IMR-90 (cell line): ENCODE measurements at regions not wholly inside any gene's neighbourhood (a gene's known extent, or its start where the extent isn't known, plus 50 kb on each side); places are given as distances from the start of the nearest gene placed in this dataset.

Experiments
- BHLHE40 ChIP-seq: fragments of 150-350 bp; IDR thresholded peaks from 2 replicates; pipeline ENCODE4 v1.6.1; 2016; ENCODE audit warnings: mild to moderate bottlenecking, low read depth, low read length
- CEBPB ChIP-seq: IDR thresholded peaks from 2 replicates; pipeline ENCODE4 v1.6.1; 2012; ENCODE audit warnings: low read depth, low read length, improper control_type of control experiment
- FOS ChIP-seq: fragments of 150-350 bp; IDR thresholded peaks from 2 replicates; pipeline ENCODE4 v1.6.1; 2016; ENCODE audit warnings: low read depth, low read length
- MXI1 ChIP-seq: IDR thresholded peaks from 2 replicates; pipeline ENCODE4 v1.6.1; 2012; ENCODE audit warnings: low read depth, mild to moderate bottlenecking, low read length, moderate library complexity, borderline replicate concordance
- POLR2A ChIP-seq: IDR thresholded peaks from 2 replicates; pipeline ENCODE4 v1.6.1; 2012; ENCODE audit warnings: mild to moderate bottlenecking, low read depth, low read length
- RAD21 ChIP-seq: IDR thresholded peaks from 2 replicates; pipeline ENCODE4 v1.6.1; 2012; ENCODE audit warnings: low read length, improper control_type of control experiment
- RCOR1 ChIP-seq: IDR thresholded peaks from 2 replicates; pipeline ENCODE4 v1.6.1; 2012; ENCODE audit warnings: mild to moderate bottlenecking, low read length, improper control_type of control experiment; ENCODE audit not compliant: insufficient replicate concordance
- SMC3 ChIP-seq: fragments of 150-350 bp; IDR thresholded peaks from 2 replicates; pipeline ENCODE4 v1.6.1; 2016; ENCODE audit warnings: low read depth, mild to moderate bottlenecking, antibody characterized with exemption, low read length, moderate library complexity
- TF ChIP-seq, protein P1 (sequence below): conservative IDR thresholded peaks from 2 replicates; pipeline ENCODE4 v1.5.1; 2012; ENCODE audit warnings: mild to moderate bottlenecking, low read depth, low read length, improper control_type of control experiment
- TF ChIP-seq, protein P2 (sequence below): fragments of 150-350 bp; IDR thresholded peaks from 2 replicates; pipeline ENCODE4 v1.6.1; 2017; ENCODE audit warnings: mild to moderate bottlenecking, antibody characterized with exemption, low read length, low read depth

DNA sequence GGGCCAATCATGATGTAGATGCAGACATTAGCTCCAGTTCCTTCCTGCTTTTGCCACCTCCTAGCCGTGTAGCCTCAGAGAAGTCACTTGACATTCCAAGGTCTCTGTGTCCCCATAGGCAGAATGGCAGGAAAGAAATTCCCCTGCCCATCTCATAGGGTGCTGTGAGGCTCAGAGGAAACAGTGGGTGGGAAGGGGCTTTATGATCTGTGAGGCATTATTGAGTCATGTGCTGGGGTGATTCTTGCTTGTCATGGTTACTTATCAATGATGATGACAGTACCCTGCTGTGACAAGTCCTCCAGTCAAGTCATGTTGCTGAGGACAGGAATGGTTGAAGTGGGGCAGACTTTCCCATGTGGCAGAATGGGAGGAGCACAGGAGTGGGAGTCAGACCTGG lies 63.7 kb downstream of the MSX1 start:
- TF ChIP-seq, protein P1, sequence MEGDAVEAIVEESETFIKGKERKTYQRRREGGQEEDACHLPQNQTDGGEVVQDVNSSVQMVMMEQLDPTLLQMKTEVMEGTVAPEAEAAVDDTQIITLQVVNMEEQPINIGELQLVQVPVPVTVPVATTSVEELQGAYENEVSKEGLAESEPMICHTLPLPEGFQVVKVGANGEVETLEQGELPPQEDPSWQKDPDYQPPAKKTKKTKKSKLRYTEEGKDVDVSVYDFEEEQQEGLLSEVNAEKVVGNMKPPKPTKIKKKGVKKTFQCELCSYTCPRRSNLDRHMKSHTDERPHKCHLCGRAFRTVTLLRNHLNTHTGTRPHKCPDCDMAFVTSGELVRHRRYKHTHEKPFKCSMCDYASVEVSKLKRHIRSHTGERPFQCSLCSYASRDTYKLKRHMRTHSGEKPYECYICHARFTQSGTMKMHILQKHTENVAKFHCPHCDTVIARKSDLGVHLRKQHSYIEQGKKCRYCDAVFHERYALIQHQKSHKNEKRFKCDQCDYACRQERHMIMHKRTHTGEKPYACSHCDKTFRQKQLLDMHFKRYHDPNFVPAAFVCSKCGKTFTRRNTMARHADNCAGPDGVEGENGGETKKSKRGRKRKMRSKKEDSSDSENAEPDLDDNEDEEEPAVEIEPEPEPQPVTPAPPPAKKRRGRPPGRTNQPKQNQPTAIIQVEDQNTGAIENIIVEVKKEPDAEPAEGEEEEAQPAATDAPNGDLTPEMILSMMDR, result no peak
- no peak for TF ChIP-seq POLR2A
- no peak for TF ChIP-seq SMC3
- TF ChIP-seq RCOR1, result no peak
- no peak for TF ChIP-seq CEBPB
- no peak for TF ChIP-seq BHLHE40
- no peak for TF ChIP-seq FOS
- no peak for TF ChIP-seq RAD21
- no peak for TF ChIP-seq MXI1
- TF ChIP-seq, protein P2, sequence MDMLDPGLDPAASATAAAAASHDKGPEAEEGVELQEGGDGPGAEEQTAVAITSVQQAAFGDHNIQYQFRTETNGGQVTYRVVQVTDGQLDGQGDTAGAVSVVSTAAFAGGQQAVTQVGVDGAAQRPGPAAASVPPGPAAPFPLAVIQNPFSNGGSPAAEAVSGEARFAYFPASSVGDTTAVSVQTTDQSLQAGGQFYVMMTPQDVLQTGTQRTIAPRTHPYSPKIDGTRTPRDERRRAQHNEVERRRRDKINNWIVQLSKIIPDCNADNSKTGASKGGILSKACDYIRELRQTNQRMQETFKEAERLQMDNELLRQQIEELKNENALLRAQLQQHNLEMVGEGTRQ, result no peak
